ENCODE measurements at regions not wholly inside any gene's neighbourhood (a gene's known extent, or its start where the extent isn't known, plus 50 kb on each side); places are given as distances from the start of the nearest gene placed in this dataset.

- WGBS, 2 donors: 82 to 83% methylated on average over 1 of the region's 1 CpG
- Histone ChIP-seq H3K4me1 (no peaks in the 10 kb centered on the region), H3K27me3 (no peaks in the 10 kb centered on the region), H3K4me3 (no peak overlapping the region), H3K36me3 (ENCODE audit: low read depth, missing control alignments) (no peaks in the 10 kb centered on the region), H3K9me3 (no peaks in the 10 kb centered on the region), H3K27ac (no peak overlapping the region)
- TF ChIP-seq POLR2A (IDR thresholded peaks at IDR 0.05): no peak
- TF ChIP-seq CTCF (IDR thresholded peaks at IDR 0.05): no peak
- intact Hi-C loops (cut with DNase I; ENCODE audit: low total_unique reads): no loop called here
- no peak for DNase-seq
These were observed 89.0 kb downstream of the EDN1 start for GRCh38 chr6:12379181-12379580.

- Histone ChIP-seq H3K27ac (no peak overlapping the region), H3K4me3 (no peak overlapping the region), H3K36me3 (ENCODE audit: low read depth, missing control alignments) (no peaks in the 10 kb centered on the region), H3K4me1 (no peaks in the 10 kb centered on the region), H3K9me3 (no peaks in the 10 kb centered on the region), H3K27me3 (no peaks in the 10 kb centered on the region)
- intact Hi-C loops (cut with DNase I; ENCODE audit: low total_unique reads): no loop called here
- no peak for TF ChIP-seq CTCF (IDR thresholded peaks at IDR 0.05)
- no peak for TF ChIP-seq POLR2A (IDR thresholded peaks at IDR 0.05)
- no peak for DNase-seq
These were observed 91.4 kb downstream of the EDN1 start for GRCh38 chr6:12381587-12381986.

GRCh38 chr6:12383448-12383847 is 93.3 kb downstream of the EDN1 start:
- intact Hi-C loops (cut with DNase I; ENCODE audit: low total_unique reads): no loop called here
- DNase-seq: no peak
- WGBS, 2 donors: 89 to 96% methylated on average over 3 of the region's 3 CpGs
- Histone ChIP-seq H3K4me3 (no peak overlapping the region), H3K9me3 (no peaks in the 10 kb centered on the region), H3K27ac (no peak overlapping the region), H3K4me1 (no peaks in the 10 kb centered on the region), H3K36me3 (ENCODE audit: low read depth, missing control alignments) (no peaks in the 10 kb centered on the region), H3K27me3 (no peaks in the 10 kb centered on the region)
- no peak for TF ChIP-seq POLR2A (IDR thresholded peaks at IDR 0.05)
- TF ChIP-seq CTCF (IDR thresholded peaks at IDR 0.05): no peak

- 45 to 65% methylated on average over 2 of the region's 2 CpGs for WGBS, 2 donors
These were observed 94.3 kb downstream of the EDN1 start for GRCh38 chr6:12384357-12384912.

More at GRCh38 chr6:12384357-12384912, 94.3 kb downstream of the EDN1 start:
- H3K36me3 ChIP-seq (ENCODE audit: low read depth, missing control alignments): no peaks in the 10 kb centered on the region
- H3K27ac ChIP-seq: no peak overlapping the region
- TF ChIP-seq CTCF (IDR thresholded peaks at IDR 0.05): no peak
- no peak for TF ChIP-seq POLR2A (IDR thresholded peaks at IDR 0.05)
- H3K27me3 ChIP-seq: no peaks in the 10 kb centered on the region
- H3K9me3 ChIP-seq: no peaks in the 10 kb centered on the region
- no peak overlapping the region for H3K4me3 ChIP-seq
- no peaks in the 10 kb centered on the region for H3K4me1 ChIP-seq
- no peak for DNase-seq
- intact Hi-C loops (cut with DNase I; ENCODE audit: low total_unique reads): no loop called here

Measured in testis (tissue), 2 donors.